ENCODE measurements at regions not wholly inside any gene's neighbourhood (a gene's known extent, or its start where the extent isn't known, plus 50 kb on each side); places are given as distances from the start of the nearest gene placed in this dataset.
A peak's percentile ranks its signal among the peaks of the same experiment; 100 is the strongest.

GRCh38 chr14:37900561-37900960, 305.1 kb downstream of the TTC6 start:
- DNase-seq (ENCODE audit: low spot score): no peak

GRCh38 chr14:37901978-37902377, 305.7 kb upstream of the SSTR1 start:
- no peak for DNase-seq (ENCODE audit: low spot score)

GRCh38 chr14:37903343-37904191, 304.1 kb upstream of the SSTR1 start:
- peak; percentile 53 for DNase-seq (ENCODE audit: low spot score)

GRCh38 chr14:37924622-37925021, 283.1 kb upstream of the SSTR1 start:
- DNase-seq (ENCODE audit: low spot score): no peak

- DNase-seq (ENCODE audit: low spot score): no peak
Measured at GRCh38 chr14:37932008-37932407, 275.7 kb upstream of the SSTR1 start.

- DNase-seq (ENCODE audit: low spot score): no peak
Measured at GRCh38 chr14:37932481-37932880, 275.2 kb upstream of the SSTR1 start.

GRCh38 chr14:37936971-37937370, 270.7 kb upstream of the SSTR1 start:
- DNase-seq (ENCODE audit: low spot score): no peak

GRCh38 chr14:37939442-37940028, 268.2 kb upstream of the SSTR1 start:
- no peak for DNase-seq (ENCODE audit: low spot score)

GRCh38 chr14:37945959-37946358, 261.7 kb upstream of the SSTR1 start:
- no peak for DNase-seq (ENCODE audit: low spot score)

GRCh38 chr14:37946819-37947218, 260.9 kb upstream of the SSTR1 start:
- DNase-seq (ENCODE audit: low spot score): no peak

GRCh38 chr14:37948266-37948665, 259.4 kb upstream of the SSTR1 start:
- DNase-seq (ENCODE audit: low spot score): no peak

GRCh38 chr14:37968664-37969240, 239.0 kb upstream of the SSTR1 start:
- DNase-seq (ENCODE audit: low spot score): no peak

GRCh38 chr14:37969511-37969979, 238.2 kb upstream of the SSTR1 start:
- no peak for DNase-seq (ENCODE audit: low spot score)

- DNase-seq (ENCODE audit: low spot score): no peak
Measured at GRCh38 chr14:37970696-37971095, 237.0 kb upstream of the SSTR1 start.

GRCh38 chr14:37972941-37973887, 234.5 kb upstream of the SSTR1 start:
- DNase-seq (ENCODE audit: low spot score): no peak

- DNase-seq (ENCODE audit: low spot score): no peak
Measured at GRCh38 chr14:37974421-37974820, 233.3 kb upstream of the SSTR1 start.

- DNase-seq (ENCODE audit: low spot score): no peak
Measured at GRCh38 chr14:37977481-37977880, 230.2 kb upstream of the SSTR1 start.

GRCh38 chr14:37985826-37986470, 221.8 kb upstream of the SSTR1 start:
- peak; percentile 71 for DNase-seq (ENCODE audit: low spot score)

- no peak for DNase-seq (ENCODE audit: low spot score)
Measured at GRCh38 chr14:37988472-37988871, 219.2 kb upstream of the SSTR1 start.

GRCh38 chr14:37991027-37991426, 216.7 kb upstream of the SSTR1 start:
- no peak for DNase-seq (ENCODE audit: low spot score)

- no peak for DNase-seq (ENCODE audit: low spot score)
Measured at GRCh38 chr14:37992499-37992898, 215.2 kb upstream of the SSTR1 start.
